ENCODE measurements at regions not wholly inside any gene's neighbourhood (a gene's known extent, or its start where the extent isn't known, plus 50 kb on each side); places are given as distances from the start of the nearest gene placed in this dataset.

GRCh38 chr2:219957820-219958219, 330.4 kb downstream of the SLC4A3 start:
- no peak for DNase-seq (ENCODE audit: low read depth)

GRCh38 chr2:219958941-219959340, 331.5 kb downstream of the SLC4A3 start:
- DNase-seq (ENCODE audit: low read depth), result no peak

- DNase-seq (ENCODE audit: low read depth), result no peak
Observed at GRCh38 chr2:219959471-219959870, 332.0 kb downstream of the SLC4A3 start.

- DNase-seq (ENCODE audit: low read depth), result no peak
Observed at GRCh38 chr2:219961947-219962498, 334.6 kb downstream of the SLC4A3 start.

- DNase-seq (ENCODE audit: low read depth), result no peak
Observed at GRCh38 chr2:219962801-219963200, 335.4 kb downstream of the SLC4A3 start.

GRCh38 chr2:219965287-219966194, 338.1 kb downstream of the SLC4A3 start:
- DNase-seq (ENCODE audit: low read depth), result no peak

- no peak for DNase-seq (ENCODE audit: low read depth)
Observed at GRCh38 chr2:219967247-219968245, 340.1 kb downstream of the SLC4A3 start.

GRCh38 chr2:219968685-219969345, 341.4 kb downstream of the SLC4A3 start:
- DNase-seq (ENCODE audit: low read depth), result no peak

- no peak for DNase-seq (ENCODE audit: low read depth)
Observed at GRCh38 chr2:219969508-219969907, 342.1 kb downstream of the SLC4A3 start.

GRCh38 chr2:219973136-219973535, 345.7 kb downstream of the SLC4A3 start:
- DNase-seq (ENCODE audit: low read depth), result no peak

- DNase-seq (ENCODE audit: low read depth), result no peak
Observed at GRCh38 chr2:219976871-219977270, 349.4 kb downstream of the SLC4A3 start.

GRCh38 chr2:219980638-219981037, 353.2 kb downstream of the SLC4A3 start:
- DNase-seq (ENCODE audit: low read depth), result no peak

GRCh38 chr2:219983836-219984235, 356.4 kb downstream of the SLC4A3 start:
- no peak for DNase-seq (ENCODE audit: low read depth)

- DNase-seq (ENCODE audit: low read depth), result no peak
Observed at GRCh38 chr2:219985017-219985416, 357.6 kb downstream of the SLC4A3 start.

GRCh38 chr2:219987830-219988229, 360.4 kb downstream of the SLC4A3 start:
- no peak for DNase-seq (ENCODE audit: low read depth)

- DNase-seq (ENCODE audit: low read depth), result no peak
Observed at GRCh38 chr2:219989744-219990143, 362.3 kb downstream of the SLC4A3 start.

- DNase-seq (ENCODE audit: low read depth), result no peak
Observed at GRCh38 chr2:219991116-219991515, 363.7 kb downstream of the SLC4A3 start.

- DNase-seq (ENCODE audit: low read depth), result no peak
Observed at GRCh38 chr2:219995399-219995798, 368.0 kb downstream of the SLC4A3 start.

GRCh38 chr2:219995991-219996765, 368.7 kb downstream of the SLC4A3 start:
- no peak for DNase-seq (ENCODE audit: low read depth)

GRCh38 chr2:219997341-219997851, 370.0 kb downstream of the SLC4A3 start:
- DNase-seq (ENCODE audit: low read depth), result no peak

GRCh38 chr2:219998107-219998506, 370.7 kb downstream of the SLC4A3 start:
- no peak for DNase-seq (ENCODE audit: low read depth)

All from stimulated activated CD8-positive, alpha-beta memory T cell treated with anti-CD3 and anti-CD28 coated beads, Interleukin-12 subunit alpha, Interleukin-12 subunit beta, amount 100 ng/mL, for 4 hours (primary cell).